IMR-90 (cell line): ENCODE measurements at regions not wholly inside any gene's neighbourhood (a gene's known extent, or its start where the extent isn't known, plus 50 kb on each side); places are given as distances from the start of the nearest gene placed in this dataset.

ENCODE experiments used
- ATAC-seq: fragments of 200-7000 bp; cut with Tn5 transposase; 2 replicates; pipeline ENCODE4 v1.9.1; 2020; ENCODE audit warnings: low read depth, mild to moderate bottlenecking, moderate library complexity
- BruUV-seq: library from RNA; stranded (reverse); fragments of 400-500 nt; replicated peaks from 2 replicates; lab custom pipeline; 2021; lab: Mats Ljungman, UMichigan
- CTCF ChIA-PET: fragments of 300-600 bp; formaldehyde crosslinking; extraction: SDS; loops from one replicate; lab custom pipeline; 2021; ENCODE audit warnings: antibody characterized with exemption; lab: Yijun Ruan, JAX
- POLR2A ChIA-PET: fragments of 300-600 bp; sonication (Branson Sonifier 250); formaldehyde crosslinking; loops from one replicate; lab custom pipeline; 2022; ENCODE audit warnings: antibody characterized with exemption; ENCODE audit not compliant: unreplicated experiment; lab: Charles Lee
- DNase-seq: peaks from one replicate; pipeline ENCODE4 v3.0.0; 2013
- H2AFZ ChIP-seq: replicated peaks from 2 replicates; pipeline ENCODE3; 2013; ENCODE audit warnings: low read length, mild to moderate bottlenecking; ENCODE audit not compliant: poor library complexity
- H2AK5ac ChIP-seq: 2 replicates; pipeline ENCODE4 v1.6.1; 2013; ENCODE audit warnings: low read depth, low read length, inconsistent platforms
- H2AK9ac ChIP-seq: replicated peaks from 2 replicates; pipeline ENCODE3; 2013; ENCODE audit warnings: mild to moderate bottlenecking, low read depth, low read length, moderate library complexity; ENCODE audit not compliant: poor library complexity
- H2BK120ac ChIP-seq: 2 replicates; pipeline ENCODE4 v1.6.1; 2013; ENCODE audit warnings: low read depth, low read length, inconsistent platforms
- H2BK15ac ChIP-seq: 3 replicates; pipeline ENCODE4 v1.6.1; 2013; ENCODE audit warnings: low read depth, low read length, inconsistent platforms
- H2BK20ac ChIP-seq: 2 replicates; pipeline ENCODE4 v1.6.1; 2013; ENCODE audit warnings: low read depth, mild to moderate bottlenecking, inconsistent platforms, low read length, moderate library complexity
- H2BK5ac ChIP-seq: 2 replicates; pipeline ENCODE4 v1.6.1; 2013; ENCODE audit warnings: mild to moderate bottlenecking, low read depth, low read length, inconsistent platforms; ENCODE audit not compliant: poor library complexity, severe bottlenecking
- H3K14ac ChIP-seq: replicated peaks from 2 replicates; pipeline ENCODE4 v1.6.1; 2013; ENCODE audit warnings: low read depth, low read length, inconsistent platforms
- H3K18ac ChIP-seq: 2 replicates; pipeline ENCODE4 v1.6.1; 2013; ENCODE audit warnings: low read depth, low read length, control low read depth
- H3K23ac ChIP-seq: 2 replicates; pipeline ENCODE4 v1.6.1; 2013; ENCODE audit warnings: low read depth, low read length, inconsistent platforms
- H3K27ac ChIP-seq: 2 replicates; pipeline ENCODE4 v1.5.1; 2013; ENCODE audit warnings: mild to moderate bottlenecking, control low read depth, low read length; ENCODE audit not compliant: insufficient read depth
- H3K27me3 ChIP-seq: 2 replicates; pipeline ENCODE4 v1.6.1; 2013; ENCODE audit warnings: low read length; ENCODE audit not compliant: control insufficient read depth, insufficient read depth
- H3K36me3 ChIP-seq: 2 replicates; pipeline ENCODE4 v1.6.1; 2013; ENCODE audit warnings: low read length, mixed read lengths; ENCODE audit not compliant: control insufficient read depth, insufficient read depth
- H3K4ac ChIP-seq: 2 replicates; pipeline ENCODE4 v1.6.1; 2013; ENCODE audit warnings: low read depth, low read length, inconsistent platforms
- H3K4me1 ChIP-seq: 2 replicates; pipeline ENCODE4 v1.6.1; 2013; ENCODE audit warnings: low read length, mixed read lengths; ENCODE audit not compliant: control insufficient read depth, insufficient read depth
- H3K4me2 ChIP-seq: 2 replicates; pipeline ENCODE4 v1.6.1; 2013; ENCODE audit warnings: low read depth, mild to moderate bottlenecking, control low read depth, low read length, moderate library complexity
- H3K4me3 ChIP-seq: 2 replicates; pipeline ENCODE4 v1.5.1; 2013; ENCODE audit warnings: low read depth, mild to moderate bottlenecking, control low read depth, low read length, moderate library complexity; ENCODE audit not compliant: insufficient read depth
- H3K56ac ChIP-seq: 2 replicates; pipeline ENCODE4 v1.6.1; 2013; ENCODE audit warnings: low read length, inconsistent platforms; ENCODE audit not compliant: insufficient read depth; ENCODE audit errors: extremely low read depth
- H3K79me1 ChIP-seq, 2 experiments: 2 replicates each; pipeline ENCODE4 v1.6.1; 2013; ENCODE audit warnings: low read length in 2 of 2, inconsistent platforms in 1 of 2, low read depth in 1 of 2
- H3K9ac ChIP-seq: 2 replicates; pipeline ENCODE4 v1.6.1; 2013; ENCODE audit warnings: low read depth, low read length, control low read depth
- H3K9me1 ChIP-seq: 2 replicates; pipeline ENCODE4 v1.6.1; 2013; ENCODE audit warnings: low read length, inconsistent platforms; ENCODE audit not compliant: insufficient read depth
- H3K9me3 ChIP-seq: 2 replicates; pipeline ENCODE4 v1.6.1; 2013; ENCODE audit warnings: low read length; ENCODE audit not compliant: control insufficient read depth, insufficient read depth
- H4K20me1 ChIP-seq: 2 replicates; pipeline ENCODE4 v1.6.1; 2013; ENCODE audit warnings: low read length, inconsistent platforms; ENCODE audit not compliant: insufficient read depth
- H4K5ac ChIP-seq: 2 replicates; pipeline ENCODE4 v1.6.1; 2013; ENCODE audit warnings: mild to moderate bottlenecking, low read depth, low read length, control low read depth
- H4K8ac ChIP-seq, 2 experiments: 2 replicates each; pipeline ENCODE4 v1.6.1; 2013; ENCODE audit warnings: low read depth in 2 of 2, low read length in 2 of 2, control low read depth in 1 of 2, inconsistent platforms in 1 of 2
- H4K91ac ChIP-seq: 2 replicates; pipeline ENCODE4 v1.6.1; 2013; ENCODE audit warnings: low read depth, low read length, inconsistent platforms; ENCODE audit not compliant: insufficient read depth
- BHLHE40 ChIP-seq: fragments of 150-350 bp; IDR thresholded peaks from 2 replicates; pipeline ENCODE4 v1.6.1; 2016; ENCODE audit warnings: mild to moderate bottlenecking, low read depth, low read length
- CHD1 ChIP-seq: IDR thresholded peaks from 2 replicates; pipeline ENCODE4 v1.6.1; 2012; ENCODE audit warnings: low read depth, low read length, improper control_type of control experiment
- FOS ChIP-seq: fragments of 150-350 bp; IDR thresholded peaks from 2 replicates; pipeline ENCODE4 v1.6.1; 2016; ENCODE audit warnings: low read depth, low read length
- MAFK ChIP-seq: IDR thresholded peaks from 2 replicates; pipeline ENCODE4 v1.6.1; 2012; ENCODE audit warnings: low read depth, low read length, improper control_type of control experiment
- MAZ ChIP-seq: IDR thresholded peaks from 2 replicates; pipeline ENCODE4 v1.6.1; 2012; ENCODE audit warnings: low read depth, mild to moderate bottlenecking, low read length, improper control_type of control experiment, moderate library complexity, borderline replicate concordance
- MXI1 ChIP-seq: IDR thresholded peaks from 2 replicates; pipeline ENCODE4 v1.6.1; 2012; ENCODE audit warnings: low read depth, mild to moderate bottlenecking, low read length, moderate library complexity, borderline replicate concordance
- NFE2L2 ChIP-seq: fragments of 150-350 bp; IDR thresholded peaks from 2 replicates; pipeline ENCODE4 v1.6.1; 2016; ENCODE audit warnings: low read depth, mild to moderate bottlenecking, low read length
- POLR2A ChIP-seq: IDR thresholded peaks from 2 replicates; pipeline ENCODE4 v1.6.1; 2012; ENCODE audit warnings: mild to moderate bottlenecking, low read depth, low read length
- RAD21 ChIP-seq: IDR thresholded peaks from 2 replicates; pipeline ENCODE4 v1.6.1; 2012; ENCODE audit warnings: low read length, improper control_type of control experiment
- RFX5 ChIP-seq: IDR thresholded peaks from 2 replicates; pipeline ENCODE4 v1.8.0; 2012; ENCODE audit warnings: low read depth, mild to moderate bottlenecking, low read length, moderate library complexity
- SMC3 ChIP-seq: fragments of 150-350 bp; IDR thresholded peaks from 2 replicates; pipeline ENCODE4 v1.6.1; 2016; ENCODE audit warnings: low read depth, mild to moderate bottlenecking, antibody characterized with exemption, low read length, moderate library complexity
- WGBS, 2 experiments: methylation state at CpG; one replicate each; pipeline versions ENCODE4 v1.1.5 to v1.1.7; 2013; ENCODE audit warnings: missing lambda C conversion rate in 2 of 2; ENCODE audit not compliant: insufficient read length in 1 of 2; ENCODE audit errors: extremely low coverage in 2 of 2; 5-methylcytosine and 5-hydroxymethylcytosine counted together
- dilution Hi-C: fragments of 300-500 bp; cut with HindIII; formaldehyde crosslinking; loops from one replicate; pipeline ENCODE4 v1.14.3; 2018; ENCODE audit warnings: low sequenced_read_pairs; ENCODE audit not compliant: unreplicated experiment
- in situ Hi-C: fragments of 300-500 bp; cut with MboI; formaldehyde crosslinking; loops from 3 replicates; pipeline ENCODE4 v1.14.3; 2019; ENCODE audit warnings: low sequenced_read_pairs, inconsistent platforms, mixed read lengths
- intact Hi-C: fragments of 100-400 bp; cut with micrococcal nuclease; formaldehyde crosslinking; loops from 2 replicates; pipeline ENCODE4 v1.10.0; 2022
- TF ChIP-seq, protein P1 (sequence below): conservative IDR thresholded peaks from 2 replicates; pipeline ENCODE4 v1.5.1; 2012; ENCODE audit warnings: mild to moderate bottlenecking, low read depth, low read length, improper control_type of control experiment
- TF ChIP-seq, protein P2 (sequence below): fragments of 150-350 bp; IDR thresholded peaks from 2 replicates; pipeline ENCODE4 v1.6.1; 2017; ENCODE audit warnings: mild to moderate bottlenecking, antibody characterized with exemption, low read length, low read depth

DNA sequence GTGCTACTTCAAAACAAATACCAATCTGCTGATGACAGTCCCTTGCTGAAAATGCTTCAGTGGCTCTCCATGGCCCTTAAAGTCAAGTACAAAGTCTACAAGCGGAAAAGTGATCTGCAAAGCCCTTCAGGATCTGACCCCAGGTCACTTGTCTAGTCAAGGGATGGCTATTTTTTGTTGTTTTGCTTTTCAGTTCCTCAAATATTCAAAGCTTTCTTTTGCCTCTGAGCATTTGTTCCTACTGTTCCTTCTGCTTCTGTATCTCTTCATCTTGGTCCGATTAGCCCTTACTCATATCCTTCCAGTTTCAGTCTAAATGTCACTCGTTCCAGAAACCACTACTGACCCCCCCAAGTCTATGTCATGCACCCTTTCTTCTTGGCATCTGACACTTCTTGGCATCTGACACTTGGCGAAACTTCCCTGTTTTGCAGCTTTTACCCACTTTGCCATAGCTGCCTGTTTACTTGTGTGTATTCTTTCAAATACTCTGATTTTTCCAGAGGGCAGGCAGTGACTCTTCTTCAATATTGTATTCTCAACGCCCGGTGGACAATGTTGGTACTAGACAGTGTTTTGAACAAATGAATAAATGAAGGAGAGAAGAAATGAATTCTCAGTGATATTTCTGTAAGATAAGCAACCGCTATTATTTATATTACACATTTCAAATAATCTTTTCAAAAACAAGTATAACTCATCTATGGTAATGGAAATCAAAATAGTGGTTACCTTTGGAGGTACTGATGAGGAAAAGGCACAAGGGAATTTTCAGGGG, 175.9 kb upstream of the FN1 start:
- no peaks in the 10 kb centered on the region for H4K20me1 ChIP-seq
- BruUV-seq: no TSS peak
- intact Hi-C loops (no loop called here), in situ Hi-C loops (no loop called here), dilution Hi-C loops (no loop called here)
- H3K27ac ChIP-seq: no peak overlapping the region
- 0 out of 4 replicates have a peak overlapping the region, but pooled peaks of 1 of the 2 experiments have one; percentile 22 for H4K8ac ChIP-seq
- POLR2A ChIA-PET: no interaction called here
- H3K36me3 ChIP-seq: no peaks in the 10 kb centered on the region
- TF ChIP-seq, protein P1, sequence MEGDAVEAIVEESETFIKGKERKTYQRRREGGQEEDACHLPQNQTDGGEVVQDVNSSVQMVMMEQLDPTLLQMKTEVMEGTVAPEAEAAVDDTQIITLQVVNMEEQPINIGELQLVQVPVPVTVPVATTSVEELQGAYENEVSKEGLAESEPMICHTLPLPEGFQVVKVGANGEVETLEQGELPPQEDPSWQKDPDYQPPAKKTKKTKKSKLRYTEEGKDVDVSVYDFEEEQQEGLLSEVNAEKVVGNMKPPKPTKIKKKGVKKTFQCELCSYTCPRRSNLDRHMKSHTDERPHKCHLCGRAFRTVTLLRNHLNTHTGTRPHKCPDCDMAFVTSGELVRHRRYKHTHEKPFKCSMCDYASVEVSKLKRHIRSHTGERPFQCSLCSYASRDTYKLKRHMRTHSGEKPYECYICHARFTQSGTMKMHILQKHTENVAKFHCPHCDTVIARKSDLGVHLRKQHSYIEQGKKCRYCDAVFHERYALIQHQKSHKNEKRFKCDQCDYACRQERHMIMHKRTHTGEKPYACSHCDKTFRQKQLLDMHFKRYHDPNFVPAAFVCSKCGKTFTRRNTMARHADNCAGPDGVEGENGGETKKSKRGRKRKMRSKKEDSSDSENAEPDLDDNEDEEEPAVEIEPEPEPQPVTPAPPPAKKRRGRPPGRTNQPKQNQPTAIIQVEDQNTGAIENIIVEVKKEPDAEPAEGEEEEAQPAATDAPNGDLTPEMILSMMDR: no peak
- TF ChIP-seq RFX5 (no peak), NFE2L2 (no peak), MAFK (no peak), RAD21 (no peak), MAZ (no peak), CHD1 (no peak), MXI1 (no peak), SMC3 (no peak), FOS (no peak), BHLHE40 (no peak), POLR2A (no peak)
- TF ChIP-seq, protein P2, sequence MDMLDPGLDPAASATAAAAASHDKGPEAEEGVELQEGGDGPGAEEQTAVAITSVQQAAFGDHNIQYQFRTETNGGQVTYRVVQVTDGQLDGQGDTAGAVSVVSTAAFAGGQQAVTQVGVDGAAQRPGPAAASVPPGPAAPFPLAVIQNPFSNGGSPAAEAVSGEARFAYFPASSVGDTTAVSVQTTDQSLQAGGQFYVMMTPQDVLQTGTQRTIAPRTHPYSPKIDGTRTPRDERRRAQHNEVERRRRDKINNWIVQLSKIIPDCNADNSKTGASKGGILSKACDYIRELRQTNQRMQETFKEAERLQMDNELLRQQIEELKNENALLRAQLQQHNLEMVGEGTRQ: no peak
- no peak overlapping the region for H3K9ac ChIP-seq
- DNase-seq (no peak), ATAC-seq (no peak)
- H3K4me3 ChIP-seq: no peak overlapping the region
- H2AFZ ChIP-seq: no peak overlapping the region
- 89% methylated on average over 2 of the region's 7 CpGs; no CpG with 5 or more reads in 1 of the 2 experiments for WGBS, 2 experiments
- no peak overlapping the region for H3K14ac ChIP-seq
- H3K27me3 ChIP-seq: no peaks in the 10 kb centered on the region
- H3K4ac ChIP-seq: peak overlapping the region; percentile 55; the same call in 1 of the 2 replicates
- no peak overlapping the region for H3K56ac ChIP-seq
- no peaks in the 10 kb centered on the region for H3K9me3 ChIP-seq
- no peaks in the 10 kb centered on the region for H3K79me1 ChIP-seq
- H3K18ac ChIP-seq: peak overlapping the region; percentile 70; the same call in 1 of the 2 replicates
- H3K4me1 ChIP-seq: peaks cover 15% of the 10 kb centered on the region
- no peak overlapping the region for H2AK9ac ChIP-seq
- peak overlapping the region; percentile 50; the same call in 1 of the 2 replicates for H4K5ac ChIP-seq
- peak overlapping the region; percentile 24; the same call in 1 of the 2 replicates for H2BK120ac ChIP-seq
- peak overlapping the region; percentile 81 for H2BK20ac ChIP-seq
- H3K23ac ChIP-seq: no peak overlapping the region
- peaks cover 4% of the 10 kb centered on the region for H3K9me1 ChIP-seq
- peak overlapping the region; percentile 77 for H2BK5ac ChIP-seq
- peak overlapping the region; percentile 29; the same call in 1 of the 2 replicates for H4K91ac ChIP-seq
- H2BK15ac ChIP-seq: peak overlapping the region; percentile 16; the same call in 1 of the 3 replicates
- H3K4me2 ChIP-seq: no peak overlapping the region
- peak overlapping the region; percentile 11; the same call in 1 of the 2 replicates for H2AK5ac ChIP-seq
- CTCF ChIA-PET: interaction anchor here (1.5 kb wide), 1 partner anchor 13 kb away, joined by 4 read pairs; no protein-coding TSS in a partner anchor
